ENCODE measurements at regions not wholly inside any gene's neighbourhood (a gene's known extent, or its start where the extent isn't known, plus 50 kb on each side); places are given as distances from the start of the nearest gene placed in this dataset.

- TF ChIP-seq CTCF (IDR thresholded peaks at IDR 0.05; ENCODE audit: insufficient read depth, low read depth, low read length) (no peak), EZH2 (IDR thresholded peaks at IDR 0.05; ENCODE audit: insufficient read depth, low read length) (no peak)
Measured at GRCh38 chr12:18897823-18898222, 159.9 kb downstream of the CAPZA3 start.

All from astrocyte (in vitro differentiated cells and primary cell).